GM18861 (cell line): ENCODE measurements at regions not wholly inside any gene's neighbourhood (a gene's known extent, or its start where the extent isn't known, plus 50 kb on each side); places are given as distances from the start of the nearest gene placed in this dataset.
A peak's percentile ranks its signal among the peaks of the same experiment; 100 is the strongest.
"Not testable (repeated sequence)": the region's sequence is repeated elsewhere in the genome, so short reads cannot be mapped to it uniquely, and the experiment has no call there.

Experiments
- ATAC-seq: cut with Tn5 transposase; IDR thresholded peaks from one replicate; pipeline ENCODE4 v1.9.1; 2021; ENCODE audit not compliant: unreplicated experiment

DNA sequence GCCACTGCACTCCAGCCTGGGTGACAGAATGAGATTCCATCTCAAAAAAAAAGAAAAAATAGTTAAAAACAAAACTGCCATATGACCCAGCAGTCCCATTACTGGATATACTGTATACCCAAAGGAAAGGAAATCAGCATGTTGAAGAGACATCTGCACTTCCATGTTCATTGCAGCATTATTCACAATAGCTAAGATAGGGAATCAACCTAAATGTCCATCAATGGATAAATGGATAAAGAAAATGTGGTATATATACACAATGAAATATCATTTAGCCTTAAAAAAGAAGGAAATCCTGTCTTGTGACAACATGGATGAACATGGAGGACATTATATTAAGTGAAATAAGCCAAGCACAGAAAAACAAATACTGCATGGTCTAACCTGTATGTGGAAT is 160.7 kb downstream of the DUSP6 start:
- ATAC-seq, result not testable (repeated sequence)

DNA sequence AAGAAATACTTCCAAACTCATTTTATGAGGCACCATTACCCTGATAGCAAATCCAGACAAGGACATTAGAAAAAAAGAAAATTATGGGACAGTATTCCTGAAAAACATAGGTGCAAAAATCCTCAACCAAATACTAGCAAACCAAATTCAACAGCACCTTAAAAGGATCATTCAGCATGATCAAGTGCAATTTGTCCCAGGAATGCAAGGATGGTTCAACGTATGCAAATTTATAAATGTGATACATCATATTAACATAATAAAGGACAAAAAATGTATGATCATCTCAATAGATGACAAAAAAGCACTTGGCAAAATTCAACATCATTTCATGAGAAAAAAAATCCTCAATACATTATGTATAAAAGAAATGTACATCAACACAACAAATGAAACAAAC is 162.9 kb downstream of the DUSP6 start:
- ATAC-seq, result no peak

DNA sequence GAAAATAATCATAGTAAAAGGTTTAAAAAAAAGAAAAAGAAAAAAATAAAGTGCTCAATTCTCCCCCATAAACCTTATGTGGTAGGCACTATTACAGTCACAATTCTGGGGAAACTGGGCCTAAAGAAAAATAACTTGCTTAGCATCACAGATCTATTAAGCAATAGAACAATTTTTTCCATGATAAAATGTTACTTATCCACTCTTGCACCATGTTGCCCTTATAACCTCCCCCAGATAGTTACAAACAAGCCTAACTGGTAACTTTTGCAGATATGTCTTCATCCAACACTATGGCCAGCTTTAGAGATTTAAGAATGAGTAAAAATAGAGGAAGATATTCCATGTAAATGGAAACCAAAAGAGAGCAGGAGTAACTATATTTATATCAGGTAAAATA is 164.8 kb downstream of the DUSP6 start:
- ATAC-seq, result no peak

DNA sequence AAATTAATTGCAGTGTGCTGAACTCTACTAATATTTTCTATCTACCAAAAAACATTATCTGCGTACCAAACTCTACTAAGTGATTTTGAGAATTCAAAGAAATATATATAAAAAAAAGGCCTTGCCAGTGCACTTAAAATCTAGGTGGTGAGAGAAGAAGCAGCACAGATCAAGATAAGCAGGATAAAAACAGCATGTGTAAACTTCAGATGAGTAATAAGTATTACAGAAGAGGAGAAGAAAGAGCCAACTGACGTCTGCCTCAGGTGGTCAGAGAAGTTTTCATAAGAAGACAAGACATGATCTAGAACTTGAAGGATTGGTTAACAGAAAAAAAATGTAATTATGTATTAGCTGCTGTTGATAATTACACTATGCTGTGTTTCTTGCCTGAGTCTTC is 166.4 kb downstream of the DUSP6 start:
- no peak for ATAC-seq

DNA sequence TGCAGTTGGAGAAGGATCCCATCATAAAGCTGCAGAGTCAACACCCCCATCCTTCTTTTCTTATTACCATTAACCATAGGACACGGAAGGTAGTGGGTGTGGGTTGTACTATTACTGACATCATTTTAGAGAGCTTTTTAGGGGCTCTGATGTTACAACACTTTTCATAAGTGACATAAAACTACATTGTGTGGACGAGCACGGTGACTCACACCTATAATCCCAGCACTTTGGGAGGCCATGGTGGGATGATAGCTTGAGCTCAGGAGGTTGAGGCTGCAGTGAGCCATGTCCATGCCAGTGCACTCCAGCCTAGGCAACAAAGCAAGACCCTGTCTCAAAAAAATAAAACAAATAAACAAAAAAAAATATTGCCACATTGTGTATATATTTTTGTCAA is 167.1 kb downstream of the DUSP6 start:
- no peak for ATAC-seq

DNA sequence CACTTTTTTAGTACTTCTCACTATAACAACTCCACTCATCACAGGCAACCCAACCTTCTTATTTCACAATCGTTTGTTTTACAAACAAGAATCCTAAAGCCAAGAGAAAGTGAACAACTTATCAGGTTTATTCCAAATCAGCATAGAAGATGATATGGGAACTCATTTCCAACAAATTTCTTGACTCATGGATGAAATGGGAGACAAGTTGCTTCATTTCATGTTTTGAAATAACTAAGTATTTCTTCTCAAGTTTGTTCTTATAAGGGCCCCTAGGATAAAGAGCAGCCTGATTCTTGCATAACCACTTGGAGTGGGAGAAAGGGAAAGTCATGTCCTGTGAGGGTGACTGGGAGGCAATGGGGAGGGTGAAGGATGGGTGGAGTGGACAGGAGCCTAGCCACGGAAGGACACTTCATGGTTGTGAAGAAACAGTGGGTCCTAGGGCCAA is 168.3 kb downstream of the DUSP6 start:
- ATAC-seq, result no peak

DNA sequence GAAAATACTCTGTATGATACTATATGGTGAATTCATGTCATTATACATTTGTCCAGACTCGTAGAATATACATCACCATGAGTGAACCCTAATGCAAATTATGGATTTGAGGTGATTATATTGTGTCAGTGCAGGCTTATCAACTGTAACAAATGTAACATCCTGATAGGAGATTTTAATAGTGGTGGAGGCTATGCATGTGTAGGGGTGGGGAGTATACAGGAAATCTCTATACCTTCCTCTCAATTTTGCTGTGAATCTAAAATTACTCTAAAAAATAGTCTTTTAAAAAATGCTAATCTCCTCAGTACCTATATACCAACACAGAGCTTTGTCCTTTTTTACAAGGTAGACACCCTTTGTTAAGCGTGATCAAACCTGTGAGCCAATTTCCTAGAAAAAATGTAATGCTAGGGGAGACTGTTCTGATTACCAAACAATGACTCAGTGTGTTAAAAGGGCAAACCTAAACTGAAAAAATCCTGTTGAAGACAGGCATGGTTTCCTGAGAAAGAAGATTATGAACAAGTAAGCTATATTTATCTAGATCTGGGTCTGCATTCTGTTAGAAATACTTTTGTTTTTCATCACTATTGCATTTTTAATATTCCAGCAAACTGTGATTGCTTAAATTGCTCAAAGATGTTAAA is 170.9 kb downstream of the DUSP6 start:
- ATAC-seq, result no peak

DNA sequence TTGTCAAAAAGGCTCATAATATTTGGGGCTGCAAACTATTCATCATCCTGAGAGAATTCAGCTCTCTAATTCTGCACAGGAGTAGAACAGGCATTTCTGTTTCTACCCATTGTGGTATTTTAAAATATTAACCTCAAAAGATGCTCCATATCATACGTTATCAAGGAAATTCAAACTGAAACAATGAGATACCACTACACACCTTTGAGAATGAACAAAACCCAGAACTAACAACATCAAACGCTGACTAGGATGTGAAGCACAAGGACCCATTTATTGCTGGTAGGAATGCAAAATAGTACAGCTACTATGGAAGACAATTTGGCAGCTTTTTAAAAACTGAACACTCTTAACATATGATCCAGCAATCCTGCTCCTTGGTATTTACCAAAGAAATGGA is 171.8 kb downstream of the DUSP6 start:
- no peak for ATAC-seq

DNA sequence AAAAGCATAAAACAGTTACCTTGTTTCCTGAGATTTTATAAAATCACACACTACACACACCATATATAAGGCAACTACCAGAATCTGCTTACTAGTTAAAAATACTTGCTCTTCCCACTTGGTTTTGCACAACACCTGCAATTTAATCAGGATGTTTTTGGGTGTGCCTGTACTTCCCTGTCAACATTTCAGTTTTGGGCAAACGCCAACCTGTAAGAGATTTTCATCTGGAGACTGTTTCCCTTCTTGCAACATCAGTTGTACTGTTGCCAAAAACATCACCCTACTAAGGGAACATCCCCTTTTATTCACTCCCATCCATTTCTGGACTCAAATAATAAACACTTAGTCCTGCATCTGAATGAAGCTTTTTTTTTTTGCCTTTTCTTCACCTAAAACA is 172.3 kb downstream of the DUSP6 start:
- ATAC-seq, result no peak

DNA sequence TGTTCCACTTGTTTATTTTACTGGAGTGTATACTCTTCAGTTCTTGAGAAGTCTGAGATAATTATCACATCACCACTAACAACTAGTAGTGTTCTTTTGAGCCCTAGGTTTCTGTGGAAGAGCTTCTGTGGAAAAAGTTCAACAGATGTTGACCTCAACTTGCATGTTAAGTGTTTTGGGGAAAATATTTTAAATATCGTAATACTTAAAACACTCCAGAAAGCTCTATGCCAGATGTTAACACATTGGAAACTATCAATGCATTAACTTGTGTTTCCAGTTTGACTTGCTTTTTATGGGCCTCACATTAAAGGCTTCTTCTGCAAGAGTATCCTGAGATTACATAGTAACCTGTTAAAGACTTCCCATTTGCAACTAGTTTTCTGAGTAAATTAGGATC is 173.1 kb downstream of the DUSP6 start:
- ATAC-seq, result no peak

DNA sequence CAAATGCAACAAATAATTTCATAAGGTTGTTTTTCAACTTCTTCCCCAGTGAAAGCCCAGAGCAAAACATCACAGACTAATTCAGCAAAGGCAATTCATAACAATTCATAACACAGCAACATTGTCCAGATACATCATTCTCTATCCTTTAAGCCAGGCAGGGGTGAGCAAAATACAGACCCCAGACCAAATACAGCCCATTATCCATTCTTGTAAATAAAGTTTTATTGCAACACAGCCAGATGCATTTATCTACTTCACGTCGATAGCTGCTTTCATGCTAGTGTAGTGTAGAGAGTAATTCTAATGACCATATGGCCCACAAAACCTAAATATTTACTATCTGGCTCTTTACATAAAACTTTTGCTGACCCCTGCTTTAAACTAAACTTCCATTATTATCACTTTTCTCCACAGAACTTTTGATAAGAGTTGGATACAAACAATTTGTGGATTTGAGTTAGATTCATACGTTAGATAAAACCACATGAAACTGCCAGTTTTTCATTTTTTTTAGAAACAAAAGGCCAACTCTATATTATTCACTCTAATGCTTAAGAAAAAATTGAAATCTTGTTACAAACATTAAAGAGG is 174.4 kb downstream of the DUSP6 start:
- no peak for ATAC-seq

DNA sequence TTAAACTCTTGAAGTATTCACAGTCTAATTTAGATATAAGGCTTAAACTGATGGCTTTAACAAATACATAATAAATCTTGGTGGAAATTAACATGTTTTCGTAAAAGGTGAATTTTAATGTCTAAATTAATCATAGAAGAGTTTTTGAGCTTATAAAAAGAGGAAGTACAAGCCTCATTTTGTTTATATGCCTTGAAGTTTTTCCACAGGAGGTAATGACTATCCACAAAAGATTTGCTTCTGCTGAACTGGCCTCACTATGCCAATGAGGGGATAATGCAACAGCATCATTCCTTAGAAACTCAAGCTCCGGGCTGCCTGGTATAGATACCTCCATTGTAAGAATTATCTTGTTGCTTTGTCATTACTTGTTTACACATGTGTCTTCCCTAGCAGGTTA is 175.6 kb downstream of the DUSP6 start:
- ATAC-seq, result no peak

DNA sequence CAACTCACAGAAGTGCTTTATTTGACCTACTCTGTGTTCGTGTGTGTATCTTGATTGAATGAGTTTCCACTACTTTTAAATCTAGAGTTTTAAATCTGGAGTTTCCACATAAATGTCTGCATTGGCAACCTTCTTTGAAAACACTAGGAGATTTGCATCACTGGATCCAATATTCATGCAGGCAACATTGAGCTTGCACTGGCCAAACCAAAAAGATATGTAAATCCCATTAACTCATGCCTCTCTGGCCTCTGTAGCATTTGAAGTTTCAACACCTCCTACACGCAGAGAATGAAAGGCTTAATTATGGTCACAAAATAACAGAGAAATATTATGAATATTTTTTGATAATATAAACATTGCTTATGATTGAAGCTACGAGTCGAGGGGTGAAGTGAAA is 178.6 kb downstream of the DUSP6 start:
- ATAC-seq, result no peak

DNA sequence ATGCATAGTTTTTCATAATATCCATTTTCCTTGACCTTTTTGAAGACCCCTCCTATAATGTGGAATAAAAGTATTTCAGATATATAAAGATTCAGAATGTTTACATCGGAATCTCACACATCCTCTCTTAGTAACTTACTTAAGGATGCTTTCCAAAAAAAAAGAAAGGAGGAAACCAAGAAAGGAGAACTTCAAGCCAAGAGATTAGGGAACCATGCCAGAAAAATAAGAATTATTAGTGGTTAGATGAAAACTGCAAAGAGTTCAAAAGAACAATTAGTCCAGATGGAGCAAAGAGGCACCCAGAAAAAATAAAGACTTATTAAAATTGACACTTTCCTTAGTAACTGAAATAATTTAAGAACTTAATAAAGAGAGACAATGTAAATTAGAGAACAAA is 179.2 kb downstream of the DUSP6 start:
- ATAC-seq, result no peak

DNA sequence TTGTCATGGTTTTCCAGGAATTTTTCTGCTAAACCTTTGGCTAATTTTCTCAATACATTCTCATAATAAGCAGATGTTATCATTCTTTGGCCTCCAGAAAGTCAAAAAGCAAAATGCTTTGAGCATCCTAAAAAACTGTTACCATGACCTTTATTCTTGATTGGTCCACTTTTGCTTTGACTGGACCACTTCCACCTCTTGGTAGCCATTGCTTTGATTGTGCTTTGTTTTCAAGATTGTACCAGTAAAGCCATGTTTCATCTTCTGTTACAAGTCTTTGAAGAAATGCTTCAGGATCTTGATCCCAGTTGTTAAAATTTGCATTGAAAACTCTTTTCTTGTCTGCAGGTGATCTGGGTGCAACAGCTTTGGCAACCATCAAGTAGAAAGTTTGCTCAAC is 180.1 kb downstream of the DUSP6 start:
- ATAC-seq, result no peak

DNA sequence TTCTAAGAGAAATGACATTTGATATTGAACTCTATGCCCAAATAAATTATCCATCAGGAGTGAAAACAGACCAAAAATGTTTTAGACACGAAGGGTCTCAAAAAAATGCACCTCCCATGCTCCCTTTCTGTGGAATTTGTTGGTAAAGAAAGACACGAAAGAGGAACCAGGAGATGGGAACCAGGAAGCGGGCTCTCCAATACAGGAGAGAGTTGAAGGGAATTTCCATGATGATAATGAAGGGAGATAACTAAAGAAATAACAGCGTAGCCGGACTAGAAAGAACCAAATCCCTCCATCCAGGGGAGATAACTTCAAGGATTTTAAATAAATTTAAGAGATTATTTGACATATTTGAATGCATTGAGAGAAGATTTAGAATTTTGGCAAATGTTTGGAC is 183.0 kb downstream of the DUSP6 start:
- ATAC-seq, result no peak

DNA sequence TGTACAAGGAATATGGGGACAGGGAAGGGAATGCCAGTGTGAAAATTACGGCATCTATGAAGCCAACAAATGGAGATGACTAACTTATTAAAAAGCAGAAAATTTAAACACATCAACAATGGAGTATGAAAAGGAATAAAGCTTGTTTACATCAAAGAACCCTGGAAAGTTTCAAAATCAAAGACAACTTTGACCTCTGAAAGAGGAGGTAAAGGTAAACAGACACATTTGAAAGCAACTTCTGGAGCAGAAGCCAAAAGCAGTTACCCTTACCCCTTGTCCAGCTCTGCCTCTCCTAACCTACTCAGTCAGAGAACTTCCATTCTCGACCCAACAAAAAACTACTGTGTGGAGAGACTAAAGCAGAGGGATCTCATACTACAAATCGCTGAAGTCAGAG is 184.3 kb downstream of the DUSP6 start:
- no peak for ATAC-seq

DNA sequence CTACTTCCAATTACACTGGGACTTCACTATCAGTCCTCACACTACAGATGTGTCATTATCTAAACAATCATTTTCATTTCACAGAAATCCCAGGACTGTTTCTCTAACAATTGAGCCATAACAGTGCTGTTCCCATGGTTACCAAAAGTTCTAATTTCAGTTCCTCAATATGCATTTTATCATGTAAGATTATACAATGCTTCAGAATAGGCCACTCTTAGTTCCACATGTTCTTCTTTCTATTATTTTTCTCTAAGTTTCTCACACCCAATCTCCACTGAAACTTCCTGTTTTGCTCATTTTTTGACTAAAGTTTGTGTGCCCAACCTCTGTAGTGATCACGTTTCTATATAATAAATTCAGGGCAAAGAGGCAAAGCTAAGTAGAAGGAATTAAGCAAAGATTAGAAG is 185.8 kb downstream of the DUSP6 start:
- ATAC-seq, result peak; percentile 97

DNA sequence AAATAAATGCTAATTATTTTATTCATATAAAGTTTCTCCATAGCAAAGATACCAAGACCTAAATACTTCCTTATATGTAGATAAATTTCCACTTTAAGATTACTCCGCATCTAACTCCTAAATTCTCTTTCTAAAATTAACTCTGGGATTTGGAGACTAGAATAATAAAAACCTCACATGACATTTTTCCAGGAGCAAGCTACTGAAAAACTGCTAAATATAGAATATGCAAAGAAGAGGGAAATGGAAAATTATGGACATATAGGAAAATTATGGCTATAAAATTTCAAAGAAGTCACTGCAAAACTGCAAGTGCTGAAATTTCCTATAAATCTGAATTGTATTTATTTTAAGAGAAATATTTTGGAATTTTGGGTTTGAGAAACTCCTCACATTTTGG is 186.2 kb downstream of the DUSP6 start:
- ATAC-seq, result no peak

DNA sequence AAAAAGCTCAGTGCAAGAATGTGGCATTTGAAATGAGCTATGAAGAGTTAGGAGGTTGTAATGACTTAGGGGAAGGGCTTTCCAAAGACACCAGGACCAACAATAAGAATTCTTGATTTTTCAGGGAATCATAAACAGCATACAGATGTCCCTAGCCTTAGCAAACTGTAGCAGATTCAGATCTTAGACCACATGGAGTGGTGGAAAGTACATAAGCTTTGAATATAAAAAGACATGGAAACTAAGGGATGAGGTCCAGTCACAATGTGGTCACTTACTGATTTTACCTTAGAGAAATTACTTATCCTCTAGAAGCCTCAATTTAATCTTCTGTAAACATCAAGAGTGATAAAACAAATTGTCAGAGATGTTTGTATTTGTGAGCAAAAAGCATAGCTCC is 186.6 kb downstream of the DUSP6 start:
- ATAC-seq, result no peak

DNA sequence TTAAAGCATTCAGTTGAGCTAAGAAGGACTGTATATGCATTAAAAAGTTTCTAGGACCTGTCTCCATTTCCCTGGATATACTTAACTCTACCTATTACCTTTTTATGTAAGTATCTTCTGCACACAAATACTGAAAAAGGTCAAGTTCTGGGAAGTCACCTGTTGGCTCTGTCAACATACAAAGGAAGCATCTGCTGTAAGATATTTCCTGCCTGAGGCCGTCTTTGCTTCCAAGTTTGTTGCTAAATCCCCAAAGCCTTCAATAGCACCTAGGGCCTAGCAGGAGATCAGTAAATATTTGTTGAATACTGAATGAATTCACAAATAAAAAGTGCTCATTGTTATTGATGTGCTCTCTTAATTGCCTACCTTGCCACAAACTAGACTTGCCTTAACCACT is 188.4 kb downstream of the DUSP6 start:
- ATAC-seq, result no peak

DNA sequence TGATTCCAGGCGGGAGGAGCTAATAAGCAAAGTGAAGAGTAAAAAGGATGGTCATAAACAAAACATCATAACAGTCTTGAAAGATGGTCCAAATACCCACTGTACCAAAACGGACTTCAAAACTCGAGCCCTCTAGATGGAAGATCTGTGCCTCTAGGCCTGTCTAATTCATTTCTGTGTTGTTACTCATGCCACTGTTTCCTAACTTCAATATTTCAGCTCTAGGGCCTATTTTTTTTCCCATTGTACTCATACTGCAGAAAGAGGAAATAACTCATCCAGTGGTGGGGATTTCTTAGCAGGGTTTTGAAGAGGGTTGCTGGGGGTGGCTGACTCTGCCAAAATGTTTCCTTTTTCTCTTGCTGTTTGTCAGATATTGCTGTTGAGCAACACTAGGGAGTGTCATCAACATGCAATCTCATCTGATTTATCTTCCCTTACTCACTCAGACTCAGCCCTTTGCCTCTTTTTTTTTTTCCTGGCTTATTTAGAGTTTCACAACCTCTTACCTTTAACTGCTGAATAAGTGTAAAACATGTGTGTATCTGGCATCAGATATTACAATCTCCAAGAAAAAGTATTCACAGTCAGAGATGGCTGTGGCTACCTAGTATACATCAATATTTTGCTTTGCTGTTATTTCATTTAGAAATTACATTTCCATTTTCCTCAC is 189.6 kb downstream of the DUSP6 start:
- no peak for ATAC-seq

DNA sequence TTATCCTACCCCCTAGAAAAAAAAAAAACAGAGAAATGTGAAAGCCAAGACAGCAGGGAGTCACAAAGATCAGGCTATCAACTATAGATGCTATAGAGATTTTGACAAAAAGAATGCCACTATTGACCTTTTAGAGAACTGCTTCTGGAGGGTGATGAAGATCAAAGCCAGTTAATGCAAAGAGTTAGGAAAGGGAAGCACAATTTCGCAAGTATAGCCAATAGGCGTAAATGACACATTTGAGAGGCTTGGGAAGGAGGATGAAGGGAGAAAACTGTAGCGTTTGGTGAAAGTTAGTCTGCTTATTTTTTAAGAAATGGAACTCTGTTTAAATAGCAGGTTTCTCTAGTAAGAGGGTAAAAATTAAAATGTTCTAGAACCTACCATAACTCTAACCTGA is 190.7 kb downstream of the DUSP6 start:
- ATAC-seq, result no peak
